BE2C (cell line): ENCODE measurements at regions not wholly inside any gene's neighbourhood (a gene's known extent, or its start where the extent isn't known, plus 50 kb on each side); places are given as distances from the start of the nearest gene placed in this dataset.

Experiments used
- DNase-seq: peaks from one replicate; pipeline ENCODE4 v3.0.0-alpha.2; 2020
- H3K27me3 ChIP-seq: fragments of 250-450 bp; sonication (Bioruptor Pico); 2 replicates; pipeline ENCODE4 v1.5.1; 2020; ENCODE audit warnings: mild to moderate bottlenecking
- H3K36me3 ChIP-seq: fragments of 250-450 bp; sonication (Bioruptor Pico); 2 replicates; pipeline ENCODE4 v1.5.1; 2020; ENCODE audit warnings: mild to moderate bottlenecking
- H3K4me1 ChIP-seq: fragments of 250-450 bp; sonication (Bioruptor Pico); 2 replicates; pipeline ENCODE4 v1.5.1; 2020
- H3K4me3 ChIP-seq: 2 replicates; pipeline ENCODE4 v1.5.1; 2011; ENCODE audit warnings: low read depth, low read length
- H3K9me3 ChIP-seq: fragments of 250-450 bp; sonication (Bioruptor Pico); 2 replicates; pipeline ENCODE4 v1.5.1; 2020
- TF ChIP-seq, protein P1 (sequence below): IDR thresholded peaks from 2 replicates; pipeline ENCODE4 v1.5.1; 2012; ENCODE audit warnings: mild to moderate bottlenecking, low read depth, low read length

DNA sequence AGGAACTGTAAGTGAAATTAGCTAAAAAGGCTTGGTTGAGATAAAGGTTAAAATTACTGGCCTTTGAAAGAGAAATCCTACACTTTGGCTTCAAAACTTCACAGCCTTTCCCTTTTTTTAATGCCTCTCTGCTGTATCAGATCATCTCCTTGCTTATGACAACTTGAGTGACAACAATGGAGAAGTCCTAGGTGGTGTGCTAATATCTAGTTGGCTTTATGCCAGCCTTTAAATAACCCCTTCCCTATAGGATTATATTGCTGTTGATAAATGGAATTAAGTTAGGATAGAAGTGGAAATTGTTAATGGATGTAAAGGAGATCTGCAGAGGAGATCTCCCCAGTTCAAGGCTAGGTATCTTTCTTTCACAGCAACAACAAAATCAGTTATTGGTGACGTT is 130.2 kb upstream of the ATP1B1 start:
- H3K4me1 ChIP-seq, result peaks cover 12% of the 10 kb centered on the region
- TF ChIP-seq, protein P1, sequence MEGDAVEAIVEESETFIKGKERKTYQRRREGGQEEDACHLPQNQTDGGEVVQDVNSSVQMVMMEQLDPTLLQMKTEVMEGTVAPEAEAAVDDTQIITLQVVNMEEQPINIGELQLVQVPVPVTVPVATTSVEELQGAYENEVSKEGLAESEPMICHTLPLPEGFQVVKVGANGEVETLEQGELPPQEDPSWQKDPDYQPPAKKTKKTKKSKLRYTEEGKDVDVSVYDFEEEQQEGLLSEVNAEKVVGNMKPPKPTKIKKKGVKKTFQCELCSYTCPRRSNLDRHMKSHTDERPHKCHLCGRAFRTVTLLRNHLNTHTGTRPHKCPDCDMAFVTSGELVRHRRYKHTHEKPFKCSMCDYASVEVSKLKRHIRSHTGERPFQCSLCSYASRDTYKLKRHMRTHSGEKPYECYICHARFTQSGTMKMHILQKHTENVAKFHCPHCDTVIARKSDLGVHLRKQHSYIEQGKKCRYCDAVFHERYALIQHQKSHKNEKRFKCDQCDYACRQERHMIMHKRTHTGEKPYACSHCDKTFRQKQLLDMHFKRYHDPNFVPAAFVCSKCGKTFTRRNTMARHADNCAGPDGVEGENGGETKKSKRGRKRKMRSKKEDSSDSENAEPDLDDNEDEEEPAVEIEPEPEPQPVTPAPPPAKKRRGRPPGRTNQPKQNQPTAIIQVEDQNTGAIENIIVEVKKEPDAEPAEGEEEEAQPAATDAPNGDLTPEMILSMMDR, result no peak
- H3K4me3 ChIP-seq, result no peak overlapping the region
- no peaks in the 10 kb centered on the region for H3K27me3 ChIP-seq
- H3K9me3 ChIP-seq, result no peaks in the 10 kb centered on the region
- H3K36me3 ChIP-seq, result no peaks in the 10 kb centered on the region
- no peak for DNase-seq

- TF ChIP-seq, protein P1, result no peak
- no peaks in the 10 kb centered on the region for H3K9me3 ChIP-seq
- H3K36me3 ChIP-seq, result no peaks in the 10 kb centered on the region
- H3K4me3 ChIP-seq, result no peak overlapping the region
- H3K27me3 ChIP-seq, result no peaks in the 10 kb centered on the region
- H3K4me1 ChIP-seq, result peaks cover 12% of the 10 kb centered on the region
- DNase-seq, result no peak
Measured at GRCh38 chr1:168977618-168978017, 128.9 kb upstream of the ATP1B1 start.

- TF ChIP-seq, protein P1, result no peak
- Histone ChIP-seq H3K36me3 (no peaks in the 10 kb centered on the region), H3K27me3 (no peaks in the 10 kb centered on the region), H3K9me3 (no peaks in the 10 kb centered on the region), H3K4me1 (peaks cover 12% of the 10 kb centered on the region), H3K4me3 (no peak overlapping the region)
- DNase-seq, result no peak
Measured at GRCh38 chr1:168979276-168979675, 127.2 kb upstream of the ATP1B1 start.

DNA sequence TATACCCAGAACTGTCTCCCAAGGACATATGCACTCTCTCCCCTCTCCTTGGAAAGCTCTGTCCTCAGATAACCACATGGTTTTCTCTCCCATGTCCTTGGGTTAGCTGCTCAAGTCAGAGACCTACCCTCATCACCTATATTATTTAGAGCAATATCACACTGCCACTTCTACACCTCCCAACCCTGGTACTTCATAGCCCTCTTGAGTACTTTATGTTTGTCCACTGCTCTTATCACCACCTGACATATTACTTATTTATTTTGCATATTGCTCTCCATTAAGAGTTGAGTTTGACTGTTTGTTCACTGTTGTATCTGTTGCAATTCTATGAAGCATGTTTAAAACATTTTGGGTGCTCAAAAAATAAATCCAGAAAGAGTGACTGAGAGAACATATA is 126.3 kb upstream of the ATP1B1 start:
- TF ChIP-seq, protein P1, result no peak
- DNase-seq, result no peak

GRCh38 chr1:168980656-168981055 is 125.8 kb upstream of the ATP1B1 start:
- Histone ChIP-seq H3K36me3 (no peaks in the 10 kb centered on the region), H3K27me3 (no peaks in the 10 kb centered on the region), H3K9me3 (no peaks in the 10 kb centered on the region), H3K4me3 (no peak overlapping the region), H3K4me1 (peaks cover 12% of the 10 kb centered on the region)
- no peak for DNase-seq
- TF ChIP-seq, protein P1, result no peak

More for the DNA sequence above, 126.3 kb upstream of the ATP1B1 start:
- no peaks in the 10 kb centered on the region for H3K27me3 ChIP-seq
- no peak overlapping the region for H3K4me3 ChIP-seq
- no peaks in the 10 kb centered on the region for H3K36me3 ChIP-seq
- H3K9me3 ChIP-seq, result no peaks in the 10 kb centered on the region
- H3K4me1 ChIP-seq, result peaks cover 12% of the 10 kb centered on the region

DNA sequence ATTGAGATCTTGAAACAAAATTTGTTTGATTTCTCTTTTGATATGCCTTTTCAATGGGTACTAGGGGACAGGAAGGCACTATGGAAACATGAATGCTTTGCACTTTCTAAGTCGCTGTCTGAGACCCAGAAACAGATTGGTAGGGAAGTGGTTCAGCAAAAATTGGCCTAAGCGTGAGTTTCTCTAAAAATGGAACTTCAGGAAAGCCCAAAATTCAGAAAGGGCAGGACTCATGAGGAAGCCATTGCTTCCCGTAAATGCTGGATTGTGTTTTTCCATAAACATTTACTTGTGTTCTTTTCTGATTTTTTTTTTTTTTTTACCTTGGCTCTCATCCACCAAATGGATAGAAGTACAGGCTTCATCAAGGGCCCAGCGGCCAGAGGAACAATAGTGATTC is 123.7 kb upstream of the ATP1B1 start:
- H3K36me3 ChIP-seq, result no peaks in the 10 kb centered on the region
- no peak overlapping the region for H3K4me3 ChIP-seq
- no peaks in the 10 kb centered on the region for H3K9me3 ChIP-seq
- no peaks in the 10 kb centered on the region for H3K27me3 ChIP-seq
- TF ChIP-seq, protein P1, result no peak
- H3K4me1 ChIP-seq, result no peaks in the 10 kb centered on the region
- no peak for DNase-seq
